GM23248 (cell line): ENCODE measurements at regions not wholly inside any gene's neighbourhood (a gene's known extent, or its start where the extent isn't known, plus 50 kb on each side); places are given as distances from the start of the nearest gene placed in this dataset.

ENCODE experiments used
- DNase-seq: peaks from one replicate; pipeline ENCODE4 v3.0.0-alpha.2; 2015
- H2AFZ ChIP-seq: fragments of 200-600 bp; sonication (generic); 2 replicates; pipeline ENCODE4 v1.6.1; 2016; ENCODE audit warnings: antibody characterized with exemption
- H3F3A ChIP-seq: fragments of 200-600 bp; sonication (generic); 2 replicates; pipeline ENCODE4 v1.6.1; 2016; ENCODE audit warnings: mild to moderate bottlenecking, antibody characterized with exemption, mixed run types; ENCODE audit not compliant: insufficient read depth
- H3K27ac ChIP-seq: fragments of 200-600 bp; sonication (generic); 2 replicates; pipeline ENCODE4 v1.5.1; 2016; ENCODE audit warnings: mild to moderate bottlenecking
- H3K27me3 ChIP-seq: fragments of 200-600 bp; sonication (generic); replicated peaks from 2 replicates; pipeline ENCODE4 v1.6.1; 2016; ENCODE audit warnings: mild to moderate bottlenecking; ENCODE audit not compliant: insufficient read depth
- H3K36me3 ChIP-seq: fragments of 200-600 bp; sonication (generic); 2 replicates; pipeline ENCODE4 v1.6.1; 2016; ENCODE audit warnings: low read depth, mild to moderate bottlenecking
- H3K4me1 ChIP-seq: fragments of 200-600 bp; sonication (generic); 2 replicates; pipeline ENCODE4 v1.6.1; 2016; ENCODE audit warnings: mild to moderate bottlenecking; ENCODE audit not compliant: insufficient read depth
- H3K4me2 ChIP-seq: fragments of 200-600 bp; sonication (generic); one replicate; pipeline ENCODE4 v1.6.1; 2016; ENCODE audit warnings: mild to moderate bottlenecking; ENCODE audit not compliant: unreplicated experiment
- H3K4me3 ChIP-seq: fragments of 200-600 bp; sonication (generic); 2 replicates; pipeline ENCODE4 v1.5.1; 2016; ENCODE audit warnings: mild to moderate bottlenecking
- H3K79me2 ChIP-seq: fragments of 200-600 bp; sonication (generic); 2 replicates; pipeline ENCODE4 v1.6.1; 2016; ENCODE audit warnings: mild to moderate bottlenecking; ENCODE audit not compliant: insufficient read depth
- H3K9ac ChIP-seq: fragments of 200-600 bp; sonication (generic); 2 replicates; pipeline ENCODE4 v1.6.1; 2016; ENCODE audit warnings: mild to moderate bottlenecking
- H3K9me2 ChIP-seq: fragments of 200-600 bp; sonication (generic); 2 replicates; pipeline ENCODE4 v1.6.1; 2016; ENCODE audit warnings: mixed run types, mild to moderate bottlenecking, moderate library complexity; ENCODE audit not compliant: insufficient read depth
- H3K9me3 ChIP-seq: fragments of 200-600 bp; sonication (generic); one replicate; pipeline ENCODE4 v1.6.1; 2017; ENCODE audit warnings: low read depth
- H4K20me1 ChIP-seq: fragments of 200-600 bp; sonication (generic); 2 replicates; pipeline ENCODE4 v1.6.0; 2016; ENCODE audit not compliant: insufficient read depth
- EZH2 ChIP-seq: fragments of 200-600 bp; sonication (generic); IDR thresholded peaks from 2 replicates; pipeline ENCODE4 v1.6.1; 2018; ENCODE audit warnings: antibody characterized with exemption, mild to moderate bottlenecking; ENCODE audit not compliant: insufficient read depth, poor library complexity, severe bottlenecking
- EZH2phosphoT487 ChIP-seq: fragments of 200-600 bp; sonication (generic); IDR thresholded peaks from 2 replicates; pipeline ENCODE4 v1.6.1; 2018; ENCODE audit warnings: antibody characterized with exemption, moderate library complexity, mild to moderate bottlenecking, low read depth; ENCODE audit not compliant: insufficient read depth
- WGBS, 2 experiments: methylation state at CpG; one replicate each; pipeline ENCODE4 v1.1.6; 2015 to 2017; ENCODE audit warnings: low lambda C conversion rate in 2 of 2, low coverage in 1 of 2; ENCODE audit errors: missing lambda C conversion rate in 2 of 2; 5-methylcytosine and 5-hydroxymethylcytosine counted together
- in situ Hi-C: fragments of 300-500 bp; cut with MboI; formaldehyde crosslinking; loops from 2 replicates; pipeline ENCODE4 v1.15.0; 2020

- DNase-seq: no peak
- no peaks in the 10 kb centered on the region for H3K9me2 ChIP-seq
- H3K27me3 ChIP-seq: no peaks in the 10 kb centered on the region
- TF ChIP-seq EZH2phosphoT487: no peak
- no peak for TF ChIP-seq EZH2
- no peaks in the 10 kb centered on the region for H3K9me3 ChIP-seq
- no peak overlapping the region for H3K4me2 ChIP-seq
- H3F3A ChIP-seq: no peaks in the 10 kb centered on the region
- no peaks in the 10 kb centered on the region for H3K79me2 ChIP-seq
- no peaks in the 10 kb centered on the region for H3K36me3 ChIP-seq
- in situ Hi-C loops: no loop called here
- 54 to 60% methylated on average over 2 of the region's 2 CpGs for WGBS, 2 experiments
- H4K20me1 ChIP-seq: no peaks in the 10 kb centered on the region
- no peak overlapping the region for H3K27ac ChIP-seq
- H3K4me1 ChIP-seq: peaks cover under 1% of the 10 kb centered on the region; the same call in 1 of the 2 replicates
- H3K4me3 ChIP-seq: no peak overlapping the region
- H2AFZ ChIP-seq: no peak overlapping the region
- no peak overlapping the region for H3K9ac ChIP-seq
These were observed 339.4 kb upstream of the TNP1 start for GRCh38 chr2:217199255-217199630.

- no peak overlapping the region for H3K9ac ChIP-seq
- no peak overlapping the region for H3K27ac ChIP-seq
- H3F3A ChIP-seq: no peaks in the 10 kb centered on the region
- in situ Hi-C loops: no loop called here
- H3K9me3 ChIP-seq: no peaks in the 10 kb centered on the region
- no peak for DNase-seq
- no peak overlapping the region for H3K4me2 ChIP-seq
- no peaks in the 10 kb centered on the region for H3K36me3 ChIP-seq
- no peaks in the 10 kb centered on the region for H3K79me2 ChIP-seq
- no peak overlapping the region for H2AFZ ChIP-seq
- H3K27me3 ChIP-seq: no peaks in the 10 kb centered on the region
- H3K4me1 ChIP-seq: no peaks in the 10 kb centered on the region
- TF ChIP-seq EZH2phosphoT487 (no peak), EZH2 (no peak)
- no peak overlapping the region for H3K4me3 ChIP-seq
- no peaks in the 10 kb centered on the region for H3K9me2 ChIP-seq
- H4K20me1 ChIP-seq: no peaks in the 10 kb centered on the region
- 84 to 88% methylated on average over 7 of the region's 7 CpGs for WGBS, 2 experiments
These were observed 336.0 kb upstream of the TNP1 start for GRCh38 chr2:217195658-217196446.

- in situ Hi-C loops: no loop called here
- no peaks in the 10 kb centered on the region for H3K27me3 ChIP-seq
- no peaks in the 10 kb centered on the region for H3K36me3 ChIP-seq
These were observed 335.2 kb upstream of the TNP1 start for GRCh38 chr2:217195016-217195415.

GRCh38 chr2:217193431-217194340 is 333.8 kb upstream of the TNP1 start:
- no peak for TF ChIP-seq EZH2
- no peak for TF ChIP-seq EZH2phosphoT487
- Histone ChIP-seq H3K79me2 (no peaks in the 10 kb centered on the region), H3K36me3 (no peaks in the 10 kb centered on the region), H3K27me3 (no peaks in the 10 kb centered on the region), H3K9ac (no peak overlapping the region), H4K20me1 (no peaks in the 10 kb centered on the region), H3K27ac (no peak overlapping the region), H3K4me2 (no peak overlapping the region), H3K4me1 (no peaks in the 10 kb centered on the region), H3K9me2 (no peaks in the 10 kb centered on the region), H3K9me3 (no peaks in the 10 kb centered on the region), H3F3A (no peaks in the 10 kb centered on the region), H2AFZ (no peak overlapping the region), H3K4me3 (no peak overlapping the region)
- in situ Hi-C loops: no loop called here
- 90 to 91% methylated on average over 9 of the region's 9 CpGs for WGBS, 2 experiments
- DNase-seq: no peak

More at GRCh38 chr2:217195016-217195415, 335.2 kb upstream of the TNP1 start:
- Histone ChIP-seq H3F3A (no peaks in the 10 kb centered on the region), H3K9me2 (no peaks in the 10 kb centered on the region), H3K79me2 (no peaks in the 10 kb centered on the region), H4K20me1 (no peaks in the 10 kb centered on the region), H3K27ac (no peak overlapping the region), H3K4me3 (no peak overlapping the region), H3K4me1 (no peaks in the 10 kb centered on the region), H2AFZ (no peak overlapping the region), H3K9ac (no peak overlapping the region), H3K4me2 (no peak overlapping the region), H3K9me3 (no peaks in the 10 kb centered on the region)
- no peak for DNase-seq
- TF ChIP-seq EZH2 (no peak), EZH2phosphoT487 (no peak)
